ENCODE measurements at regions not wholly inside any gene's neighbourhood (a gene's known extent, or its start where the extent isn't known, plus 50 kb on each side); places are given as distances from the start of the nearest gene placed in this dataset.

GRCh38 chr3:83048556-83048955 lies 1287.1 kb upstream of the GBE1 start:
- Mint-ChIP-seq H3K36me3 (ENCODE audit: low read depth) (no peaks in the 10 kb centered on the region), H3K4me1 (no peaks in the 10 kb centered on the region), H3K27ac (no peak overlapping the region), H3K4me3 (no peak overlapping the region), H3K27me3 (no peaks in the 10 kb centered on the region), H3K9me3 (peaks cover 2% of the 10 kb centered on the region)
- DNase-seq (no peak), ATAC-seq (ENCODE audit: low read depth) (no peak)
- ChIA-PET CTCF (no interaction called here), POLR2A (no interaction called here)
- no peak for TF ChIP-seq CTCF (IDR thresholded peaks at IDR 0.05)
- intact Hi-C loops (cut with micrococcal nuclease): no loop called here

- ChIA-PET CTCF (no interaction called here), POLR2A (no interaction called here)
- H3K27me3 Mint-ChIP-seq: no peaks in the 10 kb centered on the region
- no peaks in the 10 kb centered on the region for H3K36me3 Mint-ChIP-seq (ENCODE audit: low read depth)
- peaks cover 5% of the 10 kb centered on the region for H3K9me3 Mint-ChIP-seq
- H3K4me3 Mint-ChIP-seq: no peak overlapping the region
- intact Hi-C loops (cut with micrococcal nuclease): no loop called here
- no peaks in the 10 kb centered on the region for H3K4me1 Mint-ChIP-seq
- no peak for ATAC-seq (ENCODE audit: low read depth)
- no peak for TF ChIP-seq CTCF (IDR thresholded peaks at IDR 0.05)
- H3K27ac Mint-ChIP-seq: no peak overlapping the region
- DNase-seq: no peak
Observed at GRCh38 chr3:83039422-83039821, 1278.0 kb upstream of the GBE1 start.

GRCh38 chr3:83035704-83036010 lies 1274.2 kb upstream of the GBE1 start:
- ATAC-seq (ENCODE audit: low read depth): no peak
- no peak for TF ChIP-seq CTCF (IDR thresholded peaks at IDR 0.05)
- POLR2A ChIA-PET: no interaction called here
- Mint-ChIP-seq H3K27me3 (no peaks in the 10 kb centered on the region), H3K4me3 (no peak overlapping the region), H3K9me3 (peaks cover 5% of the 10 kb centered on the region), H3K36me3 (ENCODE audit: low read depth) (no peaks in the 10 kb centered on the region), H3K27ac (no peak overlapping the region), H3K4me1 (no peaks in the 10 kb centered on the region)
- CTCF ChIA-PET: no interaction called here
- DNase-seq: no peak
- intact Hi-C loops (cut with micrococcal nuclease): no loop called here

GRCh38 chr3:83034806-83035703 lies 1273.6 kb upstream of the GBE1 start:
- POLR2A ChIA-PET: no interaction called here
- Mint-ChIP-seq H3K4me1 (no peaks in the 10 kb centered on the region), H3K36me3 (ENCODE audit: low read depth) (no peaks in the 10 kb centered on the region), H3K9me3 (peaks cover 4% of the 10 kb centered on the region), H3K27ac (no peak overlapping the region), H3K27me3 (no peaks in the 10 kb centered on the region), H3K4me3 (no peak overlapping the region)
- intact Hi-C loops (cut with micrococcal nuclease): no loop called here
- no peak for ATAC-seq (ENCODE audit: low read depth)
- CTCF ChIA-PET: no interaction called here
- no peak for DNase-seq
- no peak for TF ChIP-seq CTCF (IDR thresholded peaks at IDR 0.05)

GRCh38 chr3:83033133-83033532 lies 1271.7 kb upstream of the GBE1 start:
- no peak for TF ChIP-seq CTCF (IDR thresholded peaks at IDR 0.05)
- H3K27ac Mint-ChIP-seq: no peak overlapping the region
- no peaks in the 10 kb centered on the region for H3K27me3 Mint-ChIP-seq
- ChIA-PET CTCF (no interaction called here), POLR2A (no interaction called here)
- intact Hi-C loops (cut with micrococcal nuclease): no loop called here
- H3K9me3 Mint-ChIP-seq: peaks cover 2% of the 10 kb centered on the region
- ATAC-seq (ENCODE audit: low read depth) (no peak), DNase-seq (no peak)
- H3K4me1 Mint-ChIP-seq: no peaks in the 10 kb centered on the region
- no peaks in the 10 kb centered on the region for H3K36me3 Mint-ChIP-seq (ENCODE audit: low read depth)
- no peak overlapping the region for H3K4me3 Mint-ChIP-seq

All from activated B cell treated with CpG ODN at 0.5 μM for 24 hours (primary cell).